ENCODE measurements at regions not wholly inside any gene's neighbourhood (a gene's known extent, or its start where the extent isn't known, plus 50 kb on each side); places are given as distances from the start of the nearest gene placed in this dataset.

- POLR2A ChIA-PET = no interaction called here
- Mint-ChIP-seq H3K4me3 (no peak overlapping the region), H3K27me3 (peaks cover 26% of the 10 kb centered on the region), H3K36me3 (ENCODE audit: low read depth) (no peaks in the 10 kb centered on the region), H3K27ac (no peak overlapping the region), H3K9me3 (no peaks in the 10 kb centered on the region), H3K4me1 (no peaks in the 10 kb centered on the region)
- CTCF ChIA-PET = no interaction called here
- peak; percentile 69 for DNase-seq
These were observed 97.4 kb upstream of the KCNJ15 start for GRCh38 chr21:38159355-38159754.

- H3K27ac Mint-ChIP-seq = no peak overlapping the region
- H3K4me3 Mint-ChIP-seq = no peak overlapping the region
- H3K27me3 Mint-ChIP-seq = peaks cover 2% of the 10 kb centered on the region
- H3K36me3 Mint-ChIP-seq (ENCODE audit: low read depth) = no peaks in the 10 kb centered on the region
- POLR2A ChIA-PET = no interaction called here
- no peaks in the 10 kb centered on the region for H3K4me1 Mint-ChIP-seq
- CTCF ChIA-PET = interaction anchor here (1.2 kb wide), 1 partner anchor 43 kb away, joined by 5 read pairs; no protein-coding TSS in a partner anchor
- DNase-seq = no peak
- no peaks in the 10 kb centered on the region for H3K9me3 Mint-ChIP-seq
These were observed 91.2 kb upstream of the KCNJ15 start for GRCh38 chr21:38165466-38166172.

GRCh38 chr21:38166173-38166535 is 90.6 kb upstream of the KCNJ15 start:
- Mint-ChIP-seq H3K4me3 (no peak overlapping the region), H3K9me3 (no peaks in the 10 kb centered on the region), H3K4me1 (no peaks in the 10 kb centered on the region), H3K27ac (no peak overlapping the region), H3K36me3 (ENCODE audit: low read depth) (no peaks in the 10 kb centered on the region), H3K27me3 (peaks cover 2% of the 10 kb centered on the region)
- ChIA-PET CTCF (interaction anchor here (1.2 kb wide), 1 partner anchor 43 kb away, joined by 5 read pairs; no protein-coding TSS in a partner anchor), POLR2A (no interaction called here)
- no peak for DNase-seq

GRCh38 chr21:38167345-38167744 is 89.4 kb upstream of the KCNJ15 start:
- ChIA-PET CTCF (interaction anchor here (1.2 kb wide), 1 partner anchor 41 kb away, joined by 5 read pairs; no protein-coding TSS in a partner anchor), POLR2A (no interaction called here)
- Mint-ChIP-seq H3K27ac (no peak overlapping the region), H3K36me3 (ENCODE audit: low read depth) (no peaks in the 10 kb centered on the region), H3K9me3 (no peaks in the 10 kb centered on the region), H3K27me3 (no peaks in the 10 kb centered on the region), H3K4me3 (no peak overlapping the region), H3K4me1 (no peaks in the 10 kb centered on the region)
- no peak for DNase-seq

- no peak for DNase-seq
- Mint-ChIP-seq H3K36me3 (ENCODE audit: low read depth) (no peaks in the 10 kb centered on the region), H3K27ac (no peak overlapping the region), H3K4me1 (no peaks in the 10 kb centered on the region), H3K4me3 (no peak overlapping the region), H3K27me3 (no peaks in the 10 kb centered on the region), H3K9me3 (no peaks in the 10 kb centered on the region)
- POLR2A ChIA-PET = no interaction called here
- CTCF ChIA-PET = no interaction called here
These were observed 86.5 kb upstream of the KCNJ15 start for GRCh38 chr21:38170283-38170682.

- H3K27ac Mint-ChIP-seq = no peak overlapping the region
- DNase-seq = no peak
- no peaks in the 10 kb centered on the region for H3K27me3 Mint-ChIP-seq
- POLR2A ChIA-PET = no interaction called here
- no peaks in the 10 kb centered on the region for H3K36me3 Mint-ChIP-seq (ENCODE audit: low read depth)
- H3K4me1 Mint-ChIP-seq = no peaks in the 10 kb centered on the region
- CTCF ChIA-PET = no interaction called here
- no peaks in the 10 kb centered on the region for H3K9me3 Mint-ChIP-seq
- H3K4me3 Mint-ChIP-seq = no peak overlapping the region
These were observed 85.8 kb upstream of the KCNJ15 start for GRCh38 chr21:38170704-38171682.

GRCh38 chr21:38171723-38172344 is 85.0 kb upstream of the KCNJ15 start:
- Mint-ChIP-seq H3K27me3 (no peaks in the 10 kb centered on the region), H3K4me1 (no peaks in the 10 kb centered on the region), H3K36me3 (ENCODE audit: low read depth) (no peaks in the 10 kb centered on the region), H3K4me3 (no peak overlapping the region), H3K9me3 (no peaks in the 10 kb centered on the region), H3K27ac (no peak overlapping the region)
- CTCF ChIA-PET = no interaction called here
- no peak for DNase-seq
- POLR2A ChIA-PET = no interaction called here

- Mint-ChIP-seq H3K9me3 (no peaks in the 10 kb centered on the region), H3K4me1 (no peaks in the 10 kb centered on the region), H3K4me3 (no peak overlapping the region), H3K27me3 (no peaks in the 10 kb centered on the region), H3K36me3 (ENCODE audit: low read depth) (no peaks in the 10 kb centered on the region), H3K27ac (no peak overlapping the region)
- CTCF ChIA-PET = no interaction called here
- POLR2A ChIA-PET = no interaction called here
- DNase-seq = no peak
These were observed 83.3 kb upstream of the KCNJ15 start for GRCh38 chr21:38173276-38174035.

- no peak for DNase-seq
- Mint-ChIP-seq H3K36me3 (ENCODE audit: low read depth) (no peaks in the 10 kb centered on the region), H3K4me1 (no peaks in the 10 kb centered on the region), H3K9me3 (no peaks in the 10 kb centered on the region), H3K27me3 (no peaks in the 10 kb centered on the region), H3K4me3 (no peak overlapping the region), H3K27ac (no peak overlapping the region)
- POLR2A ChIA-PET = no interaction called here
- CTCF ChIA-PET = no interaction called here
These were observed 81.5 kb upstream of the KCNJ15 start for GRCh38 chr21:38175306-38175705.

- ChIA-PET CTCF (interaction anchor here (0.7 kb wide), 1 partner anchor 51 kb away, joined by 3 read pairs; no protein-coding TSS in a partner anchor), POLR2A (no interaction called here)
- no peak overlapping the region for H3K4me3 Mint-ChIP-seq
- no peak overlapping the region for H3K27ac Mint-ChIP-seq
- H3K4me1 Mint-ChIP-seq = no peaks in the 10 kb centered on the region
- no peak for DNase-seq
- H3K36me3 Mint-ChIP-seq (ENCODE audit: low read depth) = no peaks in the 10 kb centered on the region
- peaks cover 1% of the 10 kb centered on the region for H3K27me3 Mint-ChIP-seq
- no peaks in the 10 kb centered on the region for H3K9me3 Mint-ChIP-seq
These were observed 78.7 kb upstream of the KCNJ15 start for GRCh38 chr21:38177919-38178652.

- Mint-ChIP-seq H3K4me3 (no peak overlapping the region), H3K27ac (no peak overlapping the region), H3K36me3 (ENCODE audit: low read depth) (no peaks in the 10 kb centered on the region), H3K9me3 (no peaks in the 10 kb centered on the region), H3K4me1 (no peaks in the 10 kb centered on the region), H3K27me3 (peaks cover 3% of the 10 kb centered on the region)
- POLR2A ChIA-PET = no interaction called here
- DNase-seq = no peak
- CTCF ChIA-PET = no interaction called here
These were observed 77.9 kb upstream of the KCNJ15 start for GRCh38 chr21:38178653-38179470.

- no peaks in the 10 kb centered on the region for H3K4me1 Mint-ChIP-seq
- no peak overlapping the region for H3K4me3 Mint-ChIP-seq
- H3K9me3 Mint-ChIP-seq = no peaks in the 10 kb centered on the region
- CTCF ChIA-PET = no interaction called here
- POLR2A ChIA-PET = no interaction called here
- H3K27ac Mint-ChIP-seq = no peak overlapping the region
- H3K36me3 Mint-ChIP-seq (ENCODE audit: low read depth) = no peaks in the 10 kb centered on the region
- no peak for DNase-seq
- H3K27me3 Mint-ChIP-seq = peaks cover 3% of the 10 kb centered on the region
These were observed 77.3 kb upstream of the KCNJ15 start for GRCh38 chr21:38179511-38179910.

Measured in activated CD4-positive, alpha-beta T cell treated with anti-CD3 and anti-CD28 coated beads, Interleukin-2, amount 10 ng/mL, durations not matched to agents 7 days and 5 days (primary cell).